8988T (cell line): ENCODE measurements at regions not wholly inside any gene's neighbourhood (a gene's known extent, or its start where the extent isn't known, plus 50 kb on each side); places are given as distances from the start of the nearest gene placed in this dataset.
"Not testable (repeated sequence)": the region's sequence is repeated elsewhere in the genome, so short reads cannot be mapped to it uniquely, and the experiment has no call there.

Experiments
- DNase-seq: peaks from one replicate; pipeline ENCODE4 v3.0.0; 2011

- DNase-seq: no peak
These were observed 949.7 kb upstream of the SLITRK1 start for GRCh38 chr13:84831666-84832657.

GRCh38 chr13:84823528-84823927, 941.3 kb upstream of the SLITRK1 start:
- no peak for DNase-seq

GRCh38 chr13:84821261-84821660, 939.0 kb upstream of the SLITRK1 start:
- DNase-seq: no peak

GRCh38 chr13:84816567-84817105, 934.4 kb upstream of the SLITRK1 start:
- no peak for DNase-seq

GRCh38 chr13:84812789-84813188, 930.5 kb upstream of the SLITRK1 start:
- no peak for DNase-seq

GRCh38 chr13:84812078-84812477, 929.8 kb upstream of the SLITRK1 start:
- no peak for DNase-seq

GRCh38 chr13:84810781-84811180, 928.5 kb upstream of the SLITRK1 start:
- DNase-seq: no peak

- no peak for DNase-seq
These were observed 919.8 kb upstream of the SLITRK1 start for GRCh38 chr13:84802073-84802472.

GRCh38 chr13:84784443-84785153, 902.3 kb upstream of the SLITRK1 start:
- DNase-seq: no peak

- DNase-seq: no peak
These were observed 895.0 kb upstream of the SLITRK1 start for GRCh38 chr13:84777316-84777715.

GRCh38 chr13:84776593-84776992, 894.3 kb upstream of the SLITRK1 start:
- DNase-seq: no peak

- not testable (repeated sequence) for DNase-seq
These were observed 893.6 kb upstream of the SLITRK1 start for GRCh38 chr13:84775920-84776319.

- no peak for DNase-seq
These were observed 891.8 kb upstream of the SLITRK1 start for GRCh38 chr13:84774111-84774510.

GRCh38 chr13:84760956-84761355, 878.7 kb upstream of the SLITRK1 start:
- DNase-seq: no peak

- DNase-seq: no peak
These were observed 866.9 kb upstream of the SLITRK1 start for GRCh38 chr13:84749126-84749525.

GRCh38 chr13:84745051-84745551, 862.8 kb upstream of the SLITRK1 start:
- DNase-seq: no peak

GRCh38 chr13:84744203-84744602, 861.9 kb upstream of the SLITRK1 start:
- DNase-seq: no peak

GRCh38 chr13:84741253-84741652, 859.0 kb upstream of the SLITRK1 start:
- no peak for DNase-seq

- DNase-seq: no peak
These were observed 856.7 kb upstream of the SLITRK1 start for GRCh38 chr13:84739021-84739420.

GRCh38 chr13:84737661-84738060, 855.4 kb upstream of the SLITRK1 start:
- no peak for DNase-seq

- no peak for DNase-seq
These were observed 848.1 kb upstream of the SLITRK1 start for GRCh38 chr13:84730376-84730775.

GRCh38 chr13:84705982-84706710, 823.9 kb upstream of the SLITRK1 start:
- DNase-seq: no peak

- no peak for DNase-seq
These were observed 819.9 kb upstream of the SLITRK1 start for GRCh38 chr13:84702174-84702573.
